ENCODE measurements at regions not wholly inside any gene's neighbourhood (a gene's known extent, or its start where the extent isn't known, plus 50 kb on each side); places are given as distances from the start of the nearest gene placed in this dataset.

DNA sequence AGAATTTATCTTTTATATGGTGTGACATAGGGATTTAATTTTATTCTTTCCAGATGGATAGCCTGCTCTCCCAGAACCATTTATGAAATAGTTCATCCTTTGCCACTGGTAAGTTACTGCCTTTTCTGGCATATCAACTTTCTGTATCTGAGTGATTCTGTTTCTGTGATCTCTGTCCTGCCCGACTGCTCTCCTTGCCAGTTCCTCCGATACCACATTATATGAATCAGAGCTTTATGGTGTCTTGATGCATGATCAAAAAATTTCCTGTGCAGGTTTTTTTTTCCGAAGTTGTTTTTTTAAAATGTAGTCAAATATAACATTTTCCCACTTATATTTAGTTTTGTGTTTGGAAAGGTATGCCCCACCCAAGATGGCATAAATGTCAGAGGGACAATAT lies 242.5 kb downstream of the CYP26B1 start:
- no peak overlapping the region for H3K4me3 ChIP-seq (ENCODE audit: low read length)
- no peak for TF ChIP-seq CTCF (conservative IDR thresholded peaks at IDR 0.05; ENCODE audit: low read depth, low read length)
- no peak for DNase-seq (ENCODE audit: low read depth)

- no peak overlapping the region for H3K4me3 ChIP-seq (ENCODE audit: low read length)
- no peak for DNase-seq (ENCODE audit: low read depth)
- TF ChIP-seq CTCF (conservative IDR thresholded peaks at IDR 0.05; ENCODE audit: low read depth, low read length), result no peak
Measured at GRCh38 chr2:71903841-71904240, 243.8 kb downstream of the CYP26B1 start.

GRCh38 chr2:71901466-71901865 lies 246.2 kb downstream of the CYP26B1 start:
- TF ChIP-seq CTCF (conservative IDR thresholded peaks at IDR 0.05; ENCODE audit: low read depth, low read length), result no peak
- no peak for DNase-seq (ENCODE audit: low read depth)
- H3K4me3 ChIP-seq (ENCODE audit: low read length), result no peak overlapping the region

DNA sequence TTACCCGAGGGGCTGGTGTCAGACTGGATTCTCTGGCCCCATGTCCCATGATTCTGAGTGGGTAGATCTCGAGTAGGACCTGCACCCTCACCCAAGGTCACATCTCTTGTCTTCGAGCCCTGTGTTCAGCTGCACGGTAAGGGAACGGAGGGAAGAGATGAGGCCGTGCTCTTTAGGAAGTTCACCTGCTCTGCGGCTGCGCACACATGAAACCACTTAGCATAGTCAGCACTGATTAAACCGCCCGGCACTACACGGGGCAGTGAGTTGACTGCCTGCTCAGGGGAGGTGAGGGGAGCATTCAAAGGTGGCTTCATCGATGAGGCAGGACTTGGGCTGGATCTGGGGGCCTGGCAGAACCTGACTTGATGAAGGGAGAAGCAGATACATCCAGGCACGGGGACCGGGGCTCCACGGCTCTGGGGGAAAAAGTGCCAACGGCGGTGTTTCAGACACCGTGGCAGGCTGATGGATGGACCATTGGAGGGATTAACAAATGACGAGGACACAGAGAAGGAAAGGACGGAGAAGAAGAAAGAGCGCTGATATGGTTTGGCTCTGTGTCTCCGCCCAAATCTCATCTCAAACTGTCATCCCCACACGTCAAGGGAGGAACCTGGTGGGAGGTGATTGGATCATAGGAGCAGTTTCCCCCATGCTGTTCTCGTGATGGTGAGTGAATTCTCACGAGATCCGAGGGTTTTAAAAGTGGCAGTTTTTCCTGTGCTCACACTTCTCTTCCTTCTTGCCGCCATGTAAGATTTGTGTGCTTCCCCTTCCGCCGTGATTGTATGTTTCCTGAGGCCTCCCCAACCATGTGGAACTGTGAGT lies 248.6 kb downstream of the CYP26B1 start:
- no peak for TF ChIP-seq CTCF (conservative IDR thresholded peaks at IDR 0.05; ENCODE audit: low read depth, low read length)
- H3K4me3 ChIP-seq (ENCODE audit: low read length), result no peak overlapping the region
- no peak for DNase-seq (ENCODE audit: low read depth)

- no peak overlapping the region for H3K4me3 ChIP-seq (ENCODE audit: low read length)
- DNase-seq (ENCODE audit: low read depth), result no peak
- TF ChIP-seq CTCF (conservative IDR thresholded peaks at IDR 0.05; ENCODE audit: low read depth, low read length), result no peak
Measured at GRCh38 chr2:71898375-71898774, 249.3 kb downstream of the CYP26B1 start.

DNA sequence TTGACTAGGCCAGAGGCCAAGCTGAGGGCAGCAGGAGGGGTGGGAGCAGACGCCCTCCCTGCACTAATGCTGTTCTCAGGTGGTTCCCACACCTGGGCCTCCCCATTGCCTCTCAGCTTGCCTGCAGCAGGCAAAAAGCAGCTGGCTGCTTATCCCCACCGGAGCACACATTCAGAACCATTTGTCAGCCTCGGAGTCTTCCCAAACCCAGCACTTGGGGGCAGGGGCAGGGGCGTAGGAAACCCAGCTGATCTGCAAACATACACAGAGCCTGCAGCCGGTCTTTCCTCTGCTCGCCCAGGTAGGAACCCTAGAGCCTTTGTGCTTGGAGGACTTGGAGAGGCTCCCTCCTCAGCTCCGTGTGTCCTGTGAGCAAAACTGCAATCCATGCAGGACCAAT lies 249.8 kb downstream of the CYP26B1 start:
- TF ChIP-seq CTCF (conservative IDR thresholded peaks at IDR 0.05; ENCODE audit: low read depth, low read length), result no peak
- H3K4me3 ChIP-seq (ENCODE audit: low read length), result no peak overlapping the region
- no peak for DNase-seq (ENCODE audit: low read depth)

DNA sequence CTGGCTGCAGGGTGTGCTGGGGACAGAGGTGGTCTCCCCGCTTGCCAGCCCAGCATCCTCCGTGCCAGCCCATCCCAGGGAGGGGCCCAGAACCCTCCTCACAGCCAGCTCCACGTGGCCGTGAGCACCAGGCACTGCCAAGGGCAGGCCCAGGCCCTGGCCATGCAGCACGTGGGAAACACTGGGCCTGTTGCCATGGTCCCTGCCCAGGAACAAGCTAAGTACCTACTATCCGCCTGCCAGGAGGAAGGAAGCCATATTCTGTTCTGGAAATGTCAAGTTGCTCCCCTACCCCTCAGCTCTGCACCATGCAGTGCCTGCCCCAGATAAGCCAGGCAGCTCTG lies 250.6 kb downstream of the CYP26B1 start:
- TF ChIP-seq CTCF (conservative IDR thresholded peaks at IDR 0.05; ENCODE audit: low read depth, low read length), result no peak
- no peak overlapping the region for H3K4me3 ChIP-seq (ENCODE audit: low read length)
- DNase-seq (ENCODE audit: low read depth), result no peak

All from retinal pigment epithelial cell (primary cell).